BE2C (cell line): ENCODE measurements at regions not wholly inside any gene's neighbourhood (a gene's known extent, or its start where the extent isn't known, plus 50 kb on each side); places are given as distances from the start of the nearest gene placed in this dataset.
"Not testable (repeated sequence)": the region's sequence is repeated elsewhere in the genome, so short reads cannot be mapped to it uniquely, and the experiment has no call there.

Experiments
- DNase-seq: peaks from one replicate; pipeline ENCODE4 v3.0.0-alpha.2; 2020
- H3K27me3 ChIP-seq: fragments of 250-450 bp; sonication (Bioruptor Pico); 2 replicates; pipeline ENCODE4 v1.5.1; 2020; ENCODE audit warnings: mild to moderate bottlenecking
- H3K36me3 ChIP-seq: fragments of 250-450 bp; sonication (Bioruptor Pico); 2 replicates; pipeline ENCODE4 v1.5.1; 2020; ENCODE audit warnings: mild to moderate bottlenecking
- H3K4me1 ChIP-seq: fragments of 250-450 bp; sonication (Bioruptor Pico); 2 replicates; pipeline ENCODE4 v1.5.1; 2020
- H3K4me3 ChIP-seq: 2 replicates; pipeline ENCODE4 v1.5.1; 2011; ENCODE audit warnings: low read depth, low read length
- H3K9me3 ChIP-seq: fragments of 250-450 bp; sonication (Bioruptor Pico); 2 replicates; pipeline ENCODE4 v1.5.1; 2020
- CTCF ChIP-seq: IDR thresholded peaks from 2 replicates; pipeline ENCODE4 v1.5.1; 2012; ENCODE audit warnings: mild to moderate bottlenecking, low read depth, low read length

- Histone ChIP-seq H3K27me3 (no peaks in the 10 kb centered on the region), H3K9me3 (no peaks in the 10 kb centered on the region), H3K4me1 (no peaks in the 10 kb centered on the region), H3K4me3 (no peak overlapping the region), H3K36me3 (no peaks in the 10 kb centered on the region)
- DNase-seq = no peak
- TF ChIP-seq CTCF = no peak
These were observed 95.6 kb upstream of the FGGY start for GRCh38 chr1:59201341-59201740.

- Histone ChIP-seq H3K36me3 (no peaks in the 10 kb centered on the region), H3K27me3 (no peaks in the 10 kb centered on the region), H3K4me3 (no peak overlapping the region), H3K9me3 (no peaks in the 10 kb centered on the region), H3K4me1 (no peaks in the 10 kb centered on the region)
- no peak for DNase-seq
- no peak for TF ChIP-seq CTCF
These were observed 94.4 kb upstream of the FGGY start for GRCh38 chr1:59202455-59202854.

GRCh38 chr1:59204001-59204400 lies 92.9 kb upstream of the FGGY start:
- no peak for TF ChIP-seq CTCF
- Histone ChIP-seq H3K9me3 (no peaks in the 10 kb centered on the region), H3K4me3 (no peak overlapping the region), H3K4me1 (no peaks in the 10 kb centered on the region), H3K36me3 (no peaks in the 10 kb centered on the region), H3K27me3 (no peaks in the 10 kb centered on the region)
- DNase-seq = no peak

GRCh38 chr1:59206616-59207015 lies 90.3 kb upstream of the FGGY start:
- not testable (repeated sequence) for H3K4me3 ChIP-seq, H3K27me3 ChIP-seq, H3K36me3 ChIP-seq, H3K9me3 ChIP-seq, H3K4me1 ChIP-seq, DNase-seq

- not testable (repeated sequence) for H3K4me3 ChIP-seq, H3K4me1 ChIP-seq, DNase-seq, H3K36me3 ChIP-seq, H3K27me3 ChIP-seq, H3K9me3 ChIP-seq
These were observed 86.5 kb upstream of the FGGY start for GRCh38 chr1:59210430-59210829.

- no peaks in the 10 kb centered on the region for H3K27me3 ChIP-seq
- H3K9me3 ChIP-seq = no peaks in the 10 kb centered on the region
- TF ChIP-seq CTCF = no peak
- H3K4me3 ChIP-seq = no peak overlapping the region
- H3K4me1 ChIP-seq = no peaks in the 10 kb centered on the region
- DNase-seq = no peak
- H3K36me3 ChIP-seq = no peaks in the 10 kb centered on the region
These were observed 84.2 kb upstream of the FGGY start for GRCh38 chr1:59212706-59213105.

- no peak for DNase-seq
- no peaks in the 10 kb centered on the region for H3K27me3 ChIP-seq
- no peaks in the 10 kb centered on the region for H3K36me3 ChIP-seq
- TF ChIP-seq CTCF = no peak
- no peak overlapping the region for H3K4me3 ChIP-seq
- H3K4me1 ChIP-seq = no peaks in the 10 kb centered on the region
- no peaks in the 10 kb centered on the region for H3K9me3 ChIP-seq
These were observed 82.4 kb upstream of the FGGY start for GRCh38 chr1:59214248-59215208.
